Memory B cell (primary cell): ENCODE measurements at regions not wholly inside any gene's neighbourhood (a gene's known extent, or its start where the extent isn't known, plus 50 kb on each side); places are given as distances from the start of the nearest gene placed in this dataset.

Source experiments
- ATAC-seq: fragments of 150-1000 bp; cut with Tn5 transposase; 2 replicates; pipeline ENCODE4 v1.10.0; 2021; ENCODE audit warnings: low read depth, mild to moderate bottlenecking, moderate library complexity
- DNase-seq, 2 donors: peaks; one replicate each; pipeline ENCODE4 v3.0.0; 2022; ENCODE audit warnings: low spot score in 2 of 2
- H3K27ac Mint-ChIP-seq: one replicate; pipeline ENCODE4 v1.8.0; 2022; ENCODE audit warnings: mild to moderate bottlenecking, moderate library complexity, mixed read lengths
- H3K27me3 Mint-ChIP-seq: one replicate; pipeline ENCODE4 v1.8.0; 2022; ENCODE audit warnings: mixed read lengths
- H3K36me3 Mint-ChIP-seq: one replicate; pipeline ENCODE4 v1.8.0; 2022; ENCODE audit warnings: mild to moderate bottlenecking, mixed read lengths
- H3K4me1 Mint-ChIP-seq: one replicate; pipeline ENCODE4 v1.8.0; 2022; ENCODE audit warnings: mixed read lengths
- H3K4me3 Mint-ChIP-seq: one replicate; pipeline ENCODE4 v1.8.0; 2022; ENCODE audit warnings: mild to moderate bottlenecking, moderate library complexity, mixed read lengths
- H3K9me3 Mint-ChIP-seq: one replicate; pipeline ENCODE4 v1.8.0; 2022; ENCODE audit warnings: mixed read lengths

- ATAC-seq (no peak), DNase-seq (no peak)
- H3K4me1 Mint-ChIP-seq: no peaks in the 10 kb centered on the region
These were observed 877.8 kb downstream of the EPHA7 start for GRCh38 chr6:92541448-92542060.

GRCh38 chr6:92538926-92539325, 880.4 kb downstream of the EPHA7 start:
- Mint-ChIP-seq H3K27ac (no peak overlapping the region), H3K4me3 (no peak overlapping the region), H3K27me3 (no peaks in the 10 kb centered on the region), H3K9me3 (peaks cover 5% of the 10 kb centered on the region), H3K4me1 (no peaks in the 10 kb centered on the region), H3K36me3 (no peaks in the 10 kb centered on the region)
- ATAC-seq (no peak), DNase-seq (no peak)

More at GRCh38 chr6:92541448-92542060, 877.8 kb downstream of the EPHA7 start:
- no peaks in the 10 kb centered on the region for H3K27me3 Mint-ChIP-seq
- H3K4me3 Mint-ChIP-seq: no peak overlapping the region
- no peaks in the 10 kb centered on the region for H3K36me3 Mint-ChIP-seq
- peaks cover 2% of the 10 kb centered on the region for H3K9me3 Mint-ChIP-seq
- H3K27ac Mint-ChIP-seq: no peak overlapping the region

GRCh38 chr6:92538275-92538674, 881.1 kb downstream of the EPHA7 start:
- Mint-ChIP-seq H3K36me3 (no peaks in the 10 kb centered on the region), H3K27me3 (no peaks in the 10 kb centered on the region), H3K27ac (no peak overlapping the region), H3K9me3 (peaks cover 5% of the 10 kb centered on the region), H3K4me3 (no peak overlapping the region), H3K4me1 (no peaks in the 10 kb centered on the region)
- ATAC-seq (no peak), DNase-seq (no peak)

GRCh38 chr6:92534109-92534508, 885.2 kb downstream of the EPHA7 start:
- ATAC-seq (no peak), DNase-seq (no peak)
- H3K27me3 Mint-ChIP-seq: no peaks in the 10 kb centered on the region
- no peaks in the 10 kb centered on the region for H3K36me3 Mint-ChIP-seq
- H3K27ac Mint-ChIP-seq: no peak overlapping the region
- H3K9me3 Mint-ChIP-seq: peaks cover 3% of the 10 kb centered on the region
- no peaks in the 10 kb centered on the region for H3K4me1 Mint-ChIP-seq
- H3K4me3 Mint-ChIP-seq: no peak overlapping the region

- peaks cover 10% of the 10 kb centered on the region for H3K9me3 Mint-ChIP-seq
- no peak overlapping the region for H3K27ac Mint-ChIP-seq
These were observed 896.8 kb downstream of the EPHA7 start for GRCh38 chr6:92522589-92522988.

GRCh38 chr6:92521553-92521952, 897.8 kb downstream of the EPHA7 start:
- peaks cover 10% of the 10 kb centered on the region for H3K9me3 Mint-ChIP-seq
- H3K27me3 Mint-ChIP-seq: no peaks in the 10 kb centered on the region
- H3K27ac Mint-ChIP-seq: no peak overlapping the region
- ATAC-seq: no peak
- H3K4me1 Mint-ChIP-seq: no peaks in the 10 kb centered on the region
- DNase-seq: no peak
- H3K4me3 Mint-ChIP-seq: no peak overlapping the region
- no peaks in the 10 kb centered on the region for H3K36me3 Mint-ChIP-seq

More at GRCh38 chr6:92522589-92522988, 896.8 kb downstream of the EPHA7 start:
- ATAC-seq: no peak
- no peak for DNase-seq
- Mint-ChIP-seq H3K36me3 (no peaks in the 10 kb centered on the region), H3K4me3 (no peak overlapping the region), H3K4me1 (no peaks in the 10 kb centered on the region), H3K27me3 (no peaks in the 10 kb centered on the region)

GRCh38 chr6:92510137-92510536, 909.2 kb downstream of the EPHA7 start:
- H3K27me3 Mint-ChIP-seq: no peaks in the 10 kb centered on the region
- H3K4me3 Mint-ChIP-seq: no peak overlapping the region
- DNase-seq: no peak
- no peak for ATAC-seq
- H3K9me3 Mint-ChIP-seq: peaks cover 15% of the 10 kb centered on the region
- H3K4me1 Mint-ChIP-seq: no peaks in the 10 kb centered on the region
- H3K27ac Mint-ChIP-seq: no peak overlapping the region
- H3K36me3 Mint-ChIP-seq: no peaks in the 10 kb centered on the region

- no peaks in the 10 kb centered on the region for H3K4me1 Mint-ChIP-seq
- H3K4me3 Mint-ChIP-seq: no peak overlapping the region
- peaks cover 15% of the 10 kb centered on the region for H3K9me3 Mint-ChIP-seq
- H3K27ac Mint-ChIP-seq: no peak overlapping the region
- DNase-seq (no peak), ATAC-seq (no peak)
- no peaks in the 10 kb centered on the region for H3K27me3 Mint-ChIP-seq
- no peaks in the 10 kb centered on the region for H3K36me3 Mint-ChIP-seq
These were observed 911.8 kb downstream of the EPHA7 start for GRCh38 chr6:92507552-92507951.

- no peaks in the 10 kb centered on the region for H3K27me3 Mint-ChIP-seq
- ATAC-seq (no peak), DNase-seq (no peak)
- peaks cover 6% of the 10 kb centered on the region for H3K9me3 Mint-ChIP-seq
- no peak overlapping the region for H3K27ac Mint-ChIP-seq
- no peaks in the 10 kb centered on the region for H3K4me1 Mint-ChIP-seq
- H3K36me3 Mint-ChIP-seq: no peaks in the 10 kb centered on the region
- no peak overlapping the region for H3K4me3 Mint-ChIP-seq
These were observed 914.9 kb downstream of the EPHA7 start for GRCh38 chr6:92504509-92504908.

- Mint-ChIP-seq H3K27me3 (no peaks in the 10 kb centered on the region), H3K9me3 (peaks cover 1% of the 10 kb centered on the region), H3K4me3 (no peak overlapping the region), H3K36me3 (no peaks in the 10 kb centered on the region), H3K4me1 (no peaks in the 10 kb centered on the region), H3K27ac (no peak overlapping the region)
- ATAC-seq: no peak
- DNase-seq: no peak
These were observed 922.1 kb downstream of the EPHA7 start for GRCh38 chr6:92497281-92497680.

- H3K27me3 Mint-ChIP-seq: no peaks in the 10 kb centered on the region
- ATAC-seq: no peak
- H3K27ac Mint-ChIP-seq: no peak overlapping the region
- H3K9me3 Mint-ChIP-seq: peaks cover 1% of the 10 kb centered on the region
- H3K4me1 Mint-ChIP-seq: no peaks in the 10 kb centered on the region
- H3K36me3 Mint-ChIP-seq: no peaks in the 10 kb centered on the region
- no peak for DNase-seq
- H3K4me3 Mint-ChIP-seq: no peak overlapping the region
These were observed 922.8 kb downstream of the EPHA7 start for GRCh38 chr6:92496527-92496926.

GRCh38 chr6:92495242-92495641, 924.1 kb downstream of the EPHA7 start:
- no peak for DNase-seq
- H3K27ac Mint-ChIP-seq: no peak overlapping the region
- no peak for ATAC-seq
- H3K36me3 Mint-ChIP-seq: no peaks in the 10 kb centered on the region
- H3K27me3 Mint-ChIP-seq: no peaks in the 10 kb centered on the region
- H3K4me3 Mint-ChIP-seq: no peak overlapping the region
- H3K9me3 Mint-ChIP-seq: no peaks in the 10 kb centered on the region
- no peaks in the 10 kb centered on the region for H3K4me1 Mint-ChIP-seq

GRCh38 chr6:92485487-92485886, 933.9 kb downstream of the EPHA7 start:
- ATAC-seq (no peak), DNase-seq (no peak)
- Mint-ChIP-seq H3K36me3 (no peaks in the 10 kb centered on the region), H3K9me3 (peaks cover 4% of the 10 kb centered on the region), H3K4me1 (no peaks in the 10 kb centered on the region), H3K27ac (no peak overlapping the region), H3K27me3 (no peaks in the 10 kb centered on the region), H3K4me3 (no peak overlapping the region)

GRCh38 chr6:92479831-92480230, 939.5 kb downstream of the EPHA7 start:
- Mint-ChIP-seq H3K9me3 (peaks cover 2% of the 10 kb centered on the region), H3K27ac (no peak overlapping the region), H3K27me3 (no peaks in the 10 kb centered on the region), H3K4me1 (no peaks in the 10 kb centered on the region), H3K36me3 (no peaks in the 10 kb centered on the region), H3K4me3 (no peak overlapping the region)
- no peak for DNase-seq
- ATAC-seq: no peak

- no peaks in the 10 kb centered on the region for H3K4me1 Mint-ChIP-seq
- no peak for DNase-seq
- H3K9me3 Mint-ChIP-seq: peaks cover 2% of the 10 kb centered on the region
- H3K27me3 Mint-ChIP-seq: no peaks in the 10 kb centered on the region
- H3K27ac Mint-ChIP-seq: no peak overlapping the region
- ATAC-seq: no peak
- H3K36me3 Mint-ChIP-seq: no peaks in the 10 kb centered on the region
- H3K4me3 Mint-ChIP-seq: no peak overlapping the region
These were observed 946.3 kb downstream of the EPHA7 start for GRCh38 chr6:92473056-92473455.
